K562 (cell line): ENCODE measurements at regions not wholly inside any gene's neighbourhood (a gene's known extent, or its start where the extent isn't known, plus 50 kb on each side); places are given as distances from the start of the nearest gene placed in this dataset.

Experiments
- ATAC-seq: fragments of 200-7000 bp; cut with Tn5 transposase; 3 replicates; pipeline ENCODE4 v1.9.1; 2020; ENCODE audit warnings: moderate library complexity
- BruUV-seq: library from RNA; stranded (reverse); fragments of 400-500 nt; replicated peaks from 2 replicates; lab custom pipeline; 2021; lab: Mats Ljungman, UMichigan
- CTCF ChIA-PET: fragments of 300-600 bp; formaldehyde crosslinking; extraction: SDS; loops from one replicate; lab custom pipeline; 2021; ENCODE audit warnings: low intra/inter-chr PET ratio; lab: Yijun Ruan, JAX
- POLR2A ChIA-PET: fragments of 300-600, 350-650 bp; sonication (Branson Sonifier 250); formaldehyde crosslinking; extraction: SDS; loops from one replicate; lab custom pipeline; 2021; ENCODE audit warnings: antibody characterized with exemption, inconsistent platforms; lab: Yijun Ruan, JAX
- DNase-seq, 4 experiments: peaks; one replicate each; pipeline versions ENCODE4 v3.0.0 to v3.0.0-alpha.2; 2011 to 2018; ENCODE audit warnings: low spot score in 3 of 4, mixed read lengths in 3 of 4; ENCODE audit errors: extremely low read depth in 1 of 4
- FAIRE-seq: peaks from 2 replicates; lab custom pipeline; 2011; peaks lifted over from hg19 to GRCh38; lab: Jason Lieb, UNC
- H2AFZ ChIP-seq: 2 replicates; pipeline ENCODE4 v1.6.0; 2011; ENCODE audit warnings: low read depth, low read length, control low read depth, inconsistent platforms
- H3K27ac ChIP-seq: fragments of 200-600 bp; 3 replicates; pipeline ENCODE4 v1.8.0; 2011; ENCODE audit warnings: low read depth, mild to moderate bottlenecking, control low read depth, inconsistent platforms, low read length, moderate library complexity, mixed read lengths; ENCODE audit errors: extremely low read depth
- H3K27me3 ChIP-seq, 2 experiments: fragments of 300-600 bp in 1 of 2; 2 replicates in 1 of 2; 3 replicates in 1 of 2; pipeline versions ENCODE4 v1.6.0 to v1.8.0; 2011; ENCODE audit warnings: inconsistent platforms in 2 of 2, low read length in 2 of 2, mild to moderate bottlenecking in 1 of 2, mixed read lengths in 1 of 2, moderate library complexity in 1 of 2; ENCODE audit not compliant: control insufficient read depth in 2 of 2, insufficient read depth in 2 of 2
- H3K36me3 ChIP-seq: fragments of 300-600 bp; 3 replicates; pipeline ENCODE4 v1.8.0; 2011; ENCODE audit warnings: mild to moderate bottlenecking, low read length, inconsistent platforms; ENCODE audit not compliant: control insufficient read depth, insufficient read depth
- H3K4me1 ChIP-seq, 2 experiments: fragments of 200-600 bp in 1 of 2; replicated peaks in 1 of 2; 2 replicates in 1 of 2; 3 replicates in 1 of 2; pipeline versions ENCODE4 v1.5.1 to v1.8.0; 2011; ENCODE audit warnings: inconsistent platforms in 2 of 2, low read length in 2 of 2, mild to moderate bottlenecking in 1 of 2, mixed read lengths in 1 of 2, moderate library complexity in 1 of 2; ENCODE audit not compliant: control insufficient read depth in 2 of 2, insufficient read depth in 2 of 2
- H3K4me2 ChIP-seq: 2 replicates; pipeline ENCODE4 v1.6.1; 2011; ENCODE audit warnings: low read length, control low read depth, inconsistent platforms, mixed read lengths; ENCODE audit not compliant: insufficient read depth
- H3K4me3 ChIP-seq: fragments of 200-600 bp; sonication (generic), shearing (Covaris generic); 2 replicates; pipeline ENCODE4 v1.5.1; 2016; ENCODE audit warnings: control low read depth, inconsistent platforms
- H3K79me2 ChIP-seq: fragments of 200-600 bp; 3 replicates; pipeline ENCODE4 v1.8.0; 2011; ENCODE audit warnings: low read length, inconsistent platforms; ENCODE audit not compliant: control insufficient read depth, insufficient read depth
- H3K9ac ChIP-seq, 2 experiments: 2 replicates each; pipeline versions ENCODE4 v1.6.0 to v1.6.1; 2011; ENCODE audit warnings: low read depth in 2 of 2, low read length in 2 of 2, control low read depth in 1 of 2, inconsistent platforms in 1 of 2, mild to moderate bottlenecking in 1 of 2, mixed read lengths in 1 of 2; ENCODE audit not compliant: insufficient read depth in 1 of 2
- H3K9me1 ChIP-seq: one replicate; pipeline ENCODE4 v1.6.0; 2011; ENCODE audit warnings: inconsistent platforms, mild to moderate bottlenecking, low read length, moderate library complexity; ENCODE audit not compliant: control insufficient read depth, insufficient read depth
- H3K9me3 ChIP-seq: replicated peaks from 2 replicates; pipeline ENCODE4 v1.5.1; 2011; ENCODE audit warnings: low read depth, low read length, inconsistent platforms; ENCODE audit not compliant: control insufficient read depth, insufficient read depth
- H4K20me1 ChIP-seq: replicated peaks from 2 replicates; pipeline ENCODE4 v1.6.1; 2011; ENCODE audit warnings: low read length, inconsistent platforms, mixed read lengths; ENCODE audit not compliant: control insufficient read depth, insufficient read depth
- MAFF ChIP-seq: IDR thresholded peaks from 2 replicates; pipeline ENCODE4 v1.6.1; 2012; ENCODE audit warnings: low read length, improper control_type of control experiment
- MAFG ChIP-seq: fragments of 450-650 bp; conservative IDR thresholded peaks from 2 replicates; pipeline ENCODE4 v1.6.1; 2016; ENCODE audit warnings: missing genetic modification characterization, missing compliant biosample characterization
- MAFK ChIP-seq: IDR thresholded peaks from 2 replicates; pipeline ENCODE4 v1.6.1; 2011; ENCODE audit warnings: low read length, improper control_type of control experiment
- MXI1 ChIP-seq: IDR thresholded peaks from 2 replicates; pipeline ENCODE4 v1.6.1; 2011; ENCODE audit warnings: low read depth, mild to moderate bottlenecking, improper control_type of control experiment, low read length
- SMARCB1 ChIP-seq: IDR thresholded peaks from 2 replicates; pipeline ENCODE4 v1.6.1; 2011; ENCODE audit warnings: improper control_type of control experiment, low read depth; ENCODE audit not compliant: insufficient read length
- U2AF2 ChIP-seq: fragments of 200-400 bp; formaldehyde crosslinking; optimal IDR thresholded peaks from 2 replicates; pipeline ENCODE3; 2017; ENCODE audit warnings: low read depth, mild to moderate bottlenecking, low read length
- ZNF316 ChIP-seq: fragments of 450-650 bp; IDR thresholded peaks from 2 replicates; pipeline ENCODE4 v1.6.1; 2016
- WGBS: fragments of 100-300 bp; shearing (Covaris generic); methylation state at CpG from one replicate; pipeline ENCODE4 v1.1.6; 2016; ENCODE audit warnings: low coverage, mixed read lengths; ENCODE audit not compliant: insufficient coverage; ENCODE audit errors: missing lambda C conversion rate; 5-methylcytosine and 5-hydroxymethylcytosine counted together
- in situ Hi-C: fragments of 300-500 bp; cut with MboI; formaldehyde crosslinking; loops from 4 replicates; pipeline ENCODE4 v1.15.0; 2018; ENCODE audit warnings: inconsistent platforms, mixed read lengths
- intact Hi-C: fragments of 100-400 bp; cut with micrococcal nuclease; formaldehyde crosslinking; loops from 2 replicates; pipeline ENCODE4 v1.14.2; 2022
- TF ChIP-seq, protein P1 (sequence below): fragments of 200-800 bp; sonication (Bioruptor generic); IDR thresholded peaks from 2 replicates; pipeline ENCODE4 v1.6.1; 2016; ENCODE audit warnings: missing genetic modification characterization, missing compliant biosample characterization

GRCh38 chr14:97760050-97760449, 962.9 kb downstream of the VRK1 start:
- CTCF ChIA-PET: no interaction called here

More at GRCh38 chr14:97760050-97760449, 962.9 kb downstream of the VRK1 start:
- POLR2A ChIA-PET: no interaction called here
- no peak overlapping the region for H3K9ac ChIP-seq
- no peaks in the 10 kb centered on the region for H3K4me1 ChIP-seq
- no peak overlapping the region for H3K4me2 ChIP-seq
- no peak overlapping the region for H3K27ac ChIP-seq
- in situ Hi-C loops: no loop called here
- intact Hi-C loops: no loop called here
- FAIRE-seq (no peak), DNase-seq (no peak), ATAC-seq (no peak)
- no peak overlapping the region for H2AFZ ChIP-seq
- H3K36me3 ChIP-seq: no peaks in the 10 kb centered on the region
- H3K79me2 ChIP-seq: no peaks in the 10 kb centered on the region
- WGBS: 0% methylated on average over 1 of the region's 1 CpG
- H3K4me3 ChIP-seq: no peak overlapping the region
- no peaks in the 10 kb centered on the region for H4K20me1 ChIP-seq
- TF ChIP-seq MAFG (peak; percentile 31), SMARCB1 (no peak), ZNF316 (peak; percentile 20; the same call in 1 of the 2 replicates), MXI1 (no peak), MAFF (peak; percentile 43), MAFK (peak; percentile 50; the same call in 1 of the 2 replicates), U2AF2 (no peak)
- TF ChIP-seq, protein P1, sequence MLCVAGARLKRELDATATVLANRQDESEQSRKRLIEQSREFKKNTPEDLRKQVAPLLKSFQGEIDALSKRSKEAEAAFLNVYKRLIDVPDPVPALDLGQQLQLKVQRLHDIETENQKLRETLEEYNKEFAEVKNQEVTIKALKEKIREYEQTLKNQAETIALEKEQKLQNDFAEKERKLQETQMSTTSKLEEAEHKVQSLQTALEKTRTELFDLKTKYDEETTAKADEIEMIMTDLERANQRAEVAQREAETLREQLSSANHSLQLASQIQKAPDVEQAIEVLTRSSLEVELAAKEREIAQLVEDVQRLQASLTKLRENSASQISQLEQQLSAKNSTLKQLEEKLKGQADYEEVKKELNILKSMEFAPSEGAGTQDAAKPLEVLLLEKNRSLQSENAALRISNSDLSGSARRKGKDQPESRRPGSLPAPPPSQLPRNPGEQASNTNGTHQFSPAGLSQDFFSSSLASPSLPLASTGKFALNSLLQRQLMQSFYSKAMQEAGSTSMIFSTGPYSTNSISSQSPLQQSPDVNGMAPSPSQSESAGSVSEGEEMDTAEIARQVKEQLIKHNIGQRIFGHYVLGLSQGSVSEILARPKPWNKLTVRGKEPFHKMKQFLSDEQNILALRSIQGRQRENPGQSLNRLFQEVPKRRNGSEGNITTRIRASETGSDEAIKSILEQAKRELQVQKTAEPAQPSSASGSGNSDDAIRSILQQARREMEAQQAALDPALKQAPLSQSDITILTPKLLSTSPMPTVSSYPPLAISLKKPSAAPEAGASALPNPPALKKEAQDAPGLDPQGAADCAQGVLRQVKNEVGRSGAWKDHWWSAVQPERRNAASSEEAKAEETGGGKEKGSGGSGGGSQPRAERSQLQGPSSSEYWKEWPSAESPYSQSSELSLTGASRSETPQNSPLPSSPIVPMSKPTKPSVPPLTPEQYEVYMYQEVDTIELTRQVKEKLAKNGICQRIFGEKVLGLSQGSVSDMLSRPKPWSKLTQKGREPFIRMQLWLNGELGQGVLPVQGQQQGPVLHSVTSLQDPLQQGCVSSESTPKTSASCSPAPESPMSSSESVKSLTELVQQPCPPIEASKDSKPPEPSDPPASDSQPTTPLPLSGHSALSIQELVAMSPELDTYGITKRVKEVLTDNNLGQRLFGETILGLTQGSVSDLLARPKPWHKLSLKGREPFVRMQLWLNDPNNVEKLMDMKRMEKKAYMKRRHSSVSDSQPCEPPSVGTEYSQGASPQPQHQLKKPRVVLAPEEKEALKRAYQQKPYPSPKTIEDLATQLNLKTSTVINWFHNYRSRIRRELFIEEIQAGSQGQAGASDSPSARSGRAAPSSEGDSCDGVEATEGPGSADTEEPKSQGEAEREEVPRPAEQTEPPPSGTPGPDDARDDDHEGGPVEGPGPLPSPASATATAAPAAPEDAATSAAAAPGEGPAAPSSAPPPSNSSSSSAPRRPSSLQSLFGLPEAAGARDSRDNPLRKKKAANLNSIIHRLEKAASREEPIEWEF (CRISPR knock-in tag): no peak
- H3K9me3 ChIP-seq: no peaks in the 10 kb centered on the region
- H3K9me1 ChIP-seq: no peaks in the 10 kb centered on the region
- no TSS peak for BruUV-seq
- H3K27me3 ChIP-seq: no peaks in the 10 kb centered on the region
